ENCODE measurements at regions not wholly inside any gene's neighbourhood (a gene's known extent, or its start where the extent isn't known, plus 50 kb on each side); places are given as distances from the start of the nearest gene placed in this dataset.
"Not testable (repeated sequence)": the region's sequence is repeated elsewhere in the genome, so short reads cannot be mapped to it uniquely, and the experiment has no call there.

GRCh38 chr7:13743226-13743625, 246.2 kb downstream of the ETV1 start:
- TF ChIP-seq, protein P1, sequence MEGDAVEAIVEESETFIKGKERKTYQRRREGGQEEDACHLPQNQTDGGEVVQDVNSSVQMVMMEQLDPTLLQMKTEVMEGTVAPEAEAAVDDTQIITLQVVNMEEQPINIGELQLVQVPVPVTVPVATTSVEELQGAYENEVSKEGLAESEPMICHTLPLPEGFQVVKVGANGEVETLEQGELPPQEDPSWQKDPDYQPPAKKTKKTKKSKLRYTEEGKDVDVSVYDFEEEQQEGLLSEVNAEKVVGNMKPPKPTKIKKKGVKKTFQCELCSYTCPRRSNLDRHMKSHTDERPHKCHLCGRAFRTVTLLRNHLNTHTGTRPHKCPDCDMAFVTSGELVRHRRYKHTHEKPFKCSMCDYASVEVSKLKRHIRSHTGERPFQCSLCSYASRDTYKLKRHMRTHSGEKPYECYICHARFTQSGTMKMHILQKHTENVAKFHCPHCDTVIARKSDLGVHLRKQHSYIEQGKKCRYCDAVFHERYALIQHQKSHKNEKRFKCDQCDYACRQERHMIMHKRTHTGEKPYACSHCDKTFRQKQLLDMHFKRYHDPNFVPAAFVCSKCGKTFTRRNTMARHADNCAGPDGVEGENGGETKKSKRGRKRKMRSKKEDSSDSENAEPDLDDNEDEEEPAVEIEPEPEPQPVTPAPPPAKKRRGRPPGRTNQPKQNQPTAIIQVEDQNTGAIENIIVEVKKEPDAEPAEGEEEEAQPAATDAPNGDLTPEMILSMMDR (IDR thresholded peaks at IDR 0.05; ENCODE audit: unreplicated experiment in 3 of 3), result peak in 1 of 3 experiments; percentile 8
- Mint-ChIP-seq H3K27me3 (ENCODE audit: low read depth) (no peaks in the 10 kb centered on the region), H3K27ac (peak overlapping the region in 1 of 3 experiments; percentile 10)

GRCh38 chr7:13745530-13745929, 243.9 kb downstream of the ETV1 start:
- Mint-ChIP-seq H3K4me1 (peaks cover 29% of the 10 kb centered on the region), H3K27ac (no peak overlapping the region), H3K27me3 (ENCODE audit: low read depth) (no peaks in the 10 kb centered on the region), H3K36me3 (ENCODE audit: low read depth) (no peaks in the 10 kb centered on the region), H3K9me3 (no peaks in the 10 kb centered on the region), H3K4me3 (no peak overlapping the region)
- TF ChIP-seq, protein P1 (IDR thresholded peaks at IDR 0.05; ENCODE audit: unreplicated experiment in 3 of 3), result no peak

More at GRCh38 chr7:13743226-13743625, 246.2 kb downstream of the ETV1 start:
- H3K4me3 Mint-ChIP-seq, result no peak overlapping the region
- H3K36me3 Mint-ChIP-seq (ENCODE audit: low read depth), result no peaks in the 10 kb centered on the region
- peaks cover 29% of the 10 kb centered on the region for H3K4me1 Mint-ChIP-seq
- H3K9me3 Mint-ChIP-seq, result no peaks in the 10 kb centered on the region

- TF ChIP-seq, protein P1 (IDR thresholded peaks at IDR 0.05; ENCODE audit: unreplicated experiment in 3 of 3), result no peak
- Mint-ChIP-seq H3K27ac (no peak overlapping the region), H3K36me3 (ENCODE audit: low read depth) (no peaks in the 10 kb centered on the region), H3K27me3 (ENCODE audit: low read depth) (no peaks in the 10 kb centered on the region), H3K9me3 (no peaks in the 10 kb centered on the region), H3K4me1 (no peaks in the 10 kb centered on the region), H3K4me3 (no peak overlapping the region)
Measured at GRCh38 chr7:13748998-13749397, 240.5 kb downstream of the ETV1 start.

GRCh38 chr7:13749636-13750035, 239.8 kb downstream of the ETV1 start:
- Mint-ChIP-seq H3K4me3 (no peak overlapping the region), H3K36me3 (ENCODE audit: low read depth) (no peaks in the 10 kb centered on the region), H3K27ac (no peak overlapping the region), H3K27me3 (ENCODE audit: low read depth) (no peaks in the 10 kb centered on the region), H3K4me1 (no peaks in the 10 kb centered on the region), H3K9me3 (no peaks in the 10 kb centered on the region)
- TF ChIP-seq, protein P1 (IDR thresholded peaks at IDR 0.05; ENCODE audit: unreplicated experiment in 3 of 3), result no peak

- Mint-ChIP-seq H3K36me3 (ENCODE audit: low read depth) (no peaks in the 10 kb centered on the region), H3K9me3 (no peaks in the 10 kb centered on the region), H3K27ac (no peak overlapping the region), H3K4me1 (no peaks in the 10 kb centered on the region), H3K4me3 (no peak overlapping the region), H3K27me3 (ENCODE audit: low read depth) (no peaks in the 10 kb centered on the region)
- TF ChIP-seq, protein P1 (IDR thresholded peaks at IDR 0.05; ENCODE audit: unreplicated experiment in 3 of 3), result no peak
Measured at GRCh38 chr7:13751766-13752165, 237.7 kb downstream of the ETV1 start.

- no peaks in the 10 kb centered on the region for H3K27me3 Mint-ChIP-seq (ENCODE audit: low read depth)
- H3K4me3 Mint-ChIP-seq, result no peak overlapping the region
- TF ChIP-seq, protein P1 (IDR thresholded peaks at IDR 0.05; ENCODE audit: unreplicated experiment in 3 of 3), result no peak
- H3K36me3 Mint-ChIP-seq (ENCODE audit: low read depth), result no peaks in the 10 kb centered on the region
- no peaks in the 10 kb centered on the region for H3K9me3 Mint-ChIP-seq
- H3K4me1 Mint-ChIP-seq, result no peaks in the 10 kb centered on the region
- H3K27ac Mint-ChIP-seq, result no peak overlapping the region
Measured at GRCh38 chr7:13757841-13758240, 231.6 kb downstream of the ETV1 start.

DNA sequence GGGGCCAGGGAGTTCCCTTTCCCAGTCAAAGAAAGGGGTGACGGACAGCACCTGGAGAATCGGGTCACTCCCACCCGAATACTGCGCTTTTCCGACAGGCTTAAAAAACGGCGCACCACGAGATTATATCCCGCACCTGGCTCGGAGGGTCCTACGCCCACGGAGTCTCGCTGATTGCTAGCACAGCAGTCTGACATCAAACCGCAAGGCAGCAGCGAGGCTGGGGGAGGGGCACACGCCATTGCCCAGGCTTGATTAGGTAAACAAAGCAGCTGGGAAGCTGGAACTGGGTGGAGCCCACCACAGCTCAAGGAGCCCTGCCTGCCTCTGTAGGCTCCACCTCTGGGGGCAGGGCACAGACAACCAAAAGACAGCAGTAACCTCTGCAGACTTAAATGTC, 223.6 kb downstream of the ETV1 start:
- H3K4me1 Mint-ChIP-seq; H3K4me3 Mint-ChIP-seq; H3K36me3 Mint-ChIP-seq (ENCODE audit: low read depth); H3K27ac Mint-ChIP-seq; H3K27me3 Mint-ChIP-seq (ENCODE audit: low read depth); H3K9me3 Mint-ChIP-seq: not testable (repeated sequence)
